ENCODE measurements at regions not wholly inside any gene's neighbourhood (a gene's known extent, or its start where the extent isn't known, plus 50 kb on each side); places are given as distances from the start of the nearest gene placed in this dataset.

DNA sequence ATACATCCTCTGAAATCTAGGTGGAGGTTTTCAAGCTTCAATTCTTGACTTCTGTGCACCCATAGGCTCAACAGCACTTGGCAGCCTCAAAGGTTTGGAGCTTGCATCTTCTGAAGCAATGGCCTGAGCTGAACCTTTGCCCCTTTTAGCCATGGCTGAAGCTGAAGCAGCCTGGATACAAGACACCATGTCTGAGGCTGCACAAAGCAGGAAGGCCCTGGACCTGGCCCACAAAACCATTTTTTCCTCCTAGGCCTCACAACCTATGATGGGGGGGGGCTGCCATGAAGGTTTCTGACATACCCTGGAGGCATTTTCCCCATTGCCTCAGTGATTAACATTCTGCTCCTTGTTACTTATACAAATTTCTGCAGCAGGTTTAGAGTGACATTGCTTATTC, 173.3 kb upstream of the PRMT6 start:
- no peak for TF ChIP-seq CTCF (IDR thresholded peaks at IDR 0.05; ENCODE audit: low read depth, low read length)
- no peak overlapping the region for H3K4me3 ChIP-seq (ENCODE audit: low read depth, low read length)

DNA sequence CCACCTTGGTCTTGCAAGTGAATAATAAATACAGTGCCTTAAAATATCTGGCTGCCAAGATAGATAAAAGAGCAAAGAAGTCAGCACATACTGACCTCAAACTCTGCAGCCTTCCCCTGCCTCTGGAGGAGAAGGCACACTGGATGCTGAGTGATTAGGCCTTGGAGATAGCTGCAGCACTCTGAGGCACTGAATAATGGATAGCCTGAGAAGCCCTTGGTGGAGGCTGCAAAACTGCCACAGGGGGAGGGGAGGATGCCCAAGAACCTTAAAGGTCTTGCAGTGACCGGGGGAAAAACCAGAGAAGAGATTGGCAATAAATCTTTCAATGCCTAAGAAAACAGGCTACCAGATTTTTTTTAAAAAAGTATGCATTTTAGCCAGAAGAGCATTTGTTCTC, 167.4 kb upstream of the PRMT6 start:
- no peak overlapping the region for H3K4me3 ChIP-seq (ENCODE audit: low read depth, low read length)
- no peak for TF ChIP-seq CTCF (IDR thresholded peaks at IDR 0.05; ENCODE audit: low read depth, low read length)

DNA sequence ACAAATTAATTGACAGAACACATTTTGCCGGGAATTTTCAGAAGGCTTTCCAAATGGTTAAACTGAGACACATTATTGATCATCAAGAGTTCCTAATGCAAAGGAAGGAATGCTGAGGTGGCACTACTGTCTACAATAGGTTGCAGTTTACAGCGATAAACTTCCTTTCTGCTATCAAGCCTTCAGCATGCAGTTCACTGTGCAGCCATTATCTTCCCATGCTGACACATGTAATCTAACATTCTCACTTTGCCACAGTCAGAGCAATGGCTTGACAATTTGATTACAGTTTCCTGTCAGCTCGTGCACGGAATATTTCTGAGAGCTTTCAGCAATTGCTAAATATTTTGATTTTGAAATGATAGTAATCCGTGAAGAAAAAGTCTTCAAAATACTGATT, 166.9 kb upstream of the PRMT6 start:
- H3K4me3 ChIP-seq (ENCODE audit: low read depth, low read length), result no peak overlapping the region
- TF ChIP-seq CTCF (IDR thresholded peaks at IDR 0.05; ENCODE audit: low read depth, low read length), result no peak

GRCh38 chr1:106897976-106898375, 158.5 kb upstream of the PRMT6 start:
- no peak overlapping the region for H3K4me3 ChIP-seq (ENCODE audit: low read depth, low read length)
- no peak for TF ChIP-seq CTCF (IDR thresholded peaks at IDR 0.05; ENCODE audit: low read depth, low read length)

- no peak for TF ChIP-seq CTCF (IDR thresholded peaks at IDR 0.05; ENCODE audit: low read depth, low read length)
- no peak overlapping the region for H3K4me3 ChIP-seq (ENCODE audit: low read depth, low read length)
These were observed 156.8 kb upstream of the PRMT6 start for GRCh38 chr1:106899644-106900043.

- H3K4me3 ChIP-seq (ENCODE audit: low read depth, low read length), result no peak overlapping the region
- TF ChIP-seq CTCF (IDR thresholded peaks at IDR 0.05; ENCODE audit: low read depth, low read length), result no peak
These were observed 148.7 kb upstream of the PRMT6 start for GRCh38 chr1:106907795-106908194.

- no peak overlapping the region for H3K4me3 ChIP-seq (ENCODE audit: low read depth, low read length)
These were observed 147.8 kb upstream of the PRMT6 start for GRCh38 chr1:106908689-106909088.

More at GRCh38 chr1:106908689-106909088, 147.8 kb upstream of the PRMT6 start:
- TF ChIP-seq CTCF (IDR thresholded peaks at IDR 0.05; ENCODE audit: low read depth, low read length), result no peak
